ENCODE measurements at regions not wholly inside any gene's neighbourhood (a gene's known extent, or its start where the extent isn't known, plus 50 kb on each side); places are given as distances from the start of the nearest gene placed in this dataset.

GRCh38 chr1:40921522-40921921, 58.0 kb upstream of the CTPS1 start:
- Histone ChIP-seq H3K4me3 (no peak overlapping the region), H3F3A (ENCODE audit: insufficient read depth) (no peaks in the 10 kb centered on the region), H2AFZ (no peak overlapping the region), H3K4me2 (ENCODE audit: unreplicated experiment) (no peak overlapping the region), H3K9me3 (ENCODE audit: low read depth) (no peaks in the 10 kb centered on the region), H3K36me3 (ENCODE audit: low read depth) (no peaks in the 10 kb centered on the region), H3K79me2 (ENCODE audit: insufficient read depth) (no peaks in the 10 kb centered on the region), H3K4me1 (ENCODE audit: insufficient read depth) (no peaks in the 10 kb centered on the region), H3K9me2 (ENCODE audit: insufficient read depth) (no peaks in the 10 kb centered on the region), H4K20me1 (ENCODE audit: insufficient read depth) (no peaks in the 10 kb centered on the region), H3K27me3 (replicated peaks; ENCODE audit: insufficient read depth) (no peaks in the 10 kb centered on the region), H3K27ac (no peak overlapping the region), H3K9ac (no peak overlapping the region)
- DNase-seq = no peak
- WGBS, 2 experiments (ENCODE audit: low coverage in 1 of 2, low lambda C conversion rate in 2 of 2, missing lambda C conversion rate in 2 of 2) = 73 to 75% methylated on average over 4 of the region's 4 CpGs
- in situ Hi-C loops (cut with MboI) = no loop called here
- TF ChIP-seq EZH2 (IDR thresholded peaks at IDR 0.05; ENCODE audit: insufficient read depth, poor library complexity, severe bottlenecking) (no peak), EZH2phosphoT487 (IDR thresholded peaks at IDR 0.05; ENCODE audit: insufficient read depth, low read depth) (no peak)

- H3K4me1 ChIP-seq (ENCODE audit: insufficient read depth) = no peaks in the 10 kb centered on the region
- no peaks in the 10 kb centered on the region for H3K36me3 ChIP-seq (ENCODE audit: low read depth)
- no peaks in the 10 kb centered on the region for H3K9me2 ChIP-seq (ENCODE audit: insufficient read depth)
- 79 to 81% methylated on average over 3 of the region's 3 CpGs for WGBS, 2 experiments (ENCODE audit: low coverage in 1 of 2, low lambda C conversion rate in 2 of 2, missing lambda C conversion rate in 2 of 2)
- no peaks in the 10 kb centered on the region for H3K9me3 ChIP-seq (ENCODE audit: low read depth)
- no peaks in the 10 kb centered on the region for H3K79me2 ChIP-seq (ENCODE audit: insufficient read depth)
- no peak for DNase-seq
- H3F3A ChIP-seq (ENCODE audit: insufficient read depth) = no peaks in the 10 kb centered on the region
- no peak overlapping the region for H3K9ac ChIP-seq
- H4K20me1 ChIP-seq (ENCODE audit: insufficient read depth) = no peaks in the 10 kb centered on the region
- no peak overlapping the region for H2AFZ ChIP-seq
- TF ChIP-seq EZH2 (IDR thresholded peaks at IDR 0.05; ENCODE audit: insufficient read depth, poor library complexity, severe bottlenecking) (no peak), EZH2phosphoT487 (IDR thresholded peaks at IDR 0.05; ENCODE audit: insufficient read depth, low read depth) (no peak)
- H3K27me3 ChIP-seq (replicated peaks; ENCODE audit: insufficient read depth) = no peaks in the 10 kb centered on the region
- no peak overlapping the region for H3K27ac ChIP-seq
- in situ Hi-C loops (cut with MboI) = no loop called here
- H3K4me2 ChIP-seq (ENCODE audit: unreplicated experiment) = no peak overlapping the region
- no peak overlapping the region for H3K4me3 ChIP-seq
These were observed 57.4 kb upstream of the CTPS1 start for GRCh38 chr1:40921981-40922677.

- H2AFZ ChIP-seq = no peak overlapping the region
- no peaks in the 10 kb centered on the region for H3K9me2 ChIP-seq (ENCODE audit: insufficient read depth)
- DNase-seq = no peak
- H3K27me3 ChIP-seq (replicated peaks; ENCODE audit: insufficient read depth) = no peaks in the 10 kb centered on the region
- H3K36me3 ChIP-seq (ENCODE audit: low read depth) = no peaks in the 10 kb centered on the region
- H3K9ac ChIP-seq = no peak overlapping the region
- H3K27ac ChIP-seq = no peak overlapping the region
- no peaks in the 10 kb centered on the region for H4K20me1 ChIP-seq (ENCODE audit: insufficient read depth)
- no peak overlapping the region for H3K4me2 ChIP-seq (ENCODE audit: unreplicated experiment)
- in situ Hi-C loops (cut with MboI) = no loop called here
- WGBS, 2 experiments (ENCODE audit: low coverage in 1 of 2, low lambda C conversion rate in 2 of 2, missing lambda C conversion rate in 2 of 2) = 79% methylated on average over 11 of the region's 11 CpGs
- no peak overlapping the region for H3K4me3 ChIP-seq
- no peaks in the 10 kb centered on the region for H3K4me1 ChIP-seq (ENCODE audit: insufficient read depth)
- TF ChIP-seq EZH2phosphoT487 (IDR thresholded peaks at IDR 0.05; ENCODE audit: insufficient read depth, low read depth) (no peak), EZH2 (IDR thresholded peaks at IDR 0.05; ENCODE audit: insufficient read depth, poor library complexity, severe bottlenecking) (no peak)
- H3F3A ChIP-seq (ENCODE audit: insufficient read depth) = no peaks in the 10 kb centered on the region
- H3K79me2 ChIP-seq (ENCODE audit: insufficient read depth) = no peaks in the 10 kb centered on the region
- H3K9me3 ChIP-seq (ENCODE audit: low read depth) = no peaks in the 10 kb centered on the region
These were observed 56.5 kb upstream of the CTPS1 start for GRCh38 chr1:40922969-40923368.

GRCh38 chr1:40923511-40924020, 55.9 kb upstream of the CTPS1 start:
- no peaks in the 10 kb centered on the region for H3K36me3 ChIP-seq (ENCODE audit: low read depth)

More at GRCh38 chr1:40923511-40924020, 55.9 kb upstream of the CTPS1 start:
- Histone ChIP-seq H3K27ac (no peak overlapping the region), H3K9me3 (ENCODE audit: low read depth) (no peaks in the 10 kb centered on the region), H3K79me2 (ENCODE audit: insufficient read depth) (no peaks in the 10 kb centered on the region), H2AFZ (no peak overlapping the region), H3K9ac (no peak overlapping the region), H3K27me3 (replicated peaks; ENCODE audit: insufficient read depth) (no peaks in the 10 kb centered on the region), H3K4me3 (no peak overlapping the region), H3F3A (ENCODE audit: insufficient read depth) (no peaks in the 10 kb centered on the region), H3K4me1 (ENCODE audit: insufficient read depth) (no peaks in the 10 kb centered on the region), H4K20me1 (ENCODE audit: insufficient read depth) (no peaks in the 10 kb centered on the region), H3K4me2 (ENCODE audit: unreplicated experiment) (no peak overlapping the region), H3K9me2 (ENCODE audit: insufficient read depth) (no peaks in the 10 kb centered on the region)
- DNase-seq = no peak
- in situ Hi-C loops (cut with MboI) = no loop called here
- TF ChIP-seq EZH2 (IDR thresholded peaks at IDR 0.05; ENCODE audit: insufficient read depth, poor library complexity, severe bottlenecking) = no peak
- no peak for TF ChIP-seq EZH2phosphoT487 (IDR thresholded peaks at IDR 0.05; ENCODE audit: insufficient read depth, low read depth)
- WGBS, 2 experiments (ENCODE audit: low coverage in 1 of 2, low lambda C conversion rate in 2 of 2, missing lambda C conversion rate in 2 of 2) = 66 to 69% methylated on average over 3 of the region's 3 CpGs
